ENCODE measurements at regions not wholly inside any gene's neighbourhood (a gene's known extent, or its start where the extent isn't known, plus 50 kb on each side); places are given as distances from the start of the nearest gene placed in this dataset.
"Not testable (repeated sequence)": the region's sequence is repeated elsewhere in the genome, so short reads cannot be mapped to it uniquely, and the experiment has no call there.

GRCh38 chr12:102300824-102301461 is 103.3 kb upstream of the PMCH start:
- ATAC-seq (no peak), DNase-seq (no peak)
- intact Hi-C loops (cut with micrococcal nuclease), result no loop called here

DNA sequence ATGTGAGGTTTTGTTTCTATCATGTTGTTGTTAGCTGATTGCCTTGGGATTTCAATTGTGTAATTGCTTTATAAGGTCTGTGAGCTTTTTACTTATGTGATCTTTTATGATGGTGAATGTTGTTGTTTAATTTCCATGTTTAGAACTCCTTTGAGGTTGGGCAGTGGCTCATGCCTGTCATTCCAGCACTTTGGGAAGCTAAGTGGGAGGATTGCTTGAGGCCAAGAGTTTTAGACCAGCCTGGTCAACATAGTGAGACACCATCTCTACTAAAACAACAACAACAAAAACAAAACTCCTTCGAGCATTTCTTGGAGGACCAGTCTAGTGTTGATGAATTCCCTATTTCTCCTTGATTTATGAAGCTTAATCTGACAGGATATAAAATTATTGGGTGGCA is 102.1 kb upstream of the PMCH start:
- DNase-seq (no peak), ATAC-seq (no peak)
- intact Hi-C loops (cut with micrococcal nuclease), result no loop called here

DNA sequence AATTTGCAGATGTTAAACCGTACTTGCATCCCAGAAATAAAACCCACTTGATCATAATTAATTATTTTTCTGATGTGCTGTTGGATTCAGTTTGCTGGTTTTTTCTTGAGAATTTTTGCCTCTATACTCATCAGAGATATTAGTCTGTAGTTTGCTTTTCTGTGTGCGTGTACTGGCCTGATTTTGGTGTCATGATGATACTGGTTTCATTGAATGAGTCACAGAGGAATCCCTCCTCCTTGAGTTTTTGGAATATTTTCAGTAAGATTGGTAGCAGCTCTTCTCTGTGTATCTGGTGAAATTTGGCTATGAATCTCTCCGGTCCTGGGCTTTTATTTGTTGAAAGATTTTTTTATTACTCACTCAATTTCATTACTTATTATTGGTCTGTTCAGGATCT is 100.4 kb upstream of the PMCH start:
- ATAC-seq, result no peak
- intact Hi-C loops (cut with micrococcal nuclease), result no loop called here

DNA sequence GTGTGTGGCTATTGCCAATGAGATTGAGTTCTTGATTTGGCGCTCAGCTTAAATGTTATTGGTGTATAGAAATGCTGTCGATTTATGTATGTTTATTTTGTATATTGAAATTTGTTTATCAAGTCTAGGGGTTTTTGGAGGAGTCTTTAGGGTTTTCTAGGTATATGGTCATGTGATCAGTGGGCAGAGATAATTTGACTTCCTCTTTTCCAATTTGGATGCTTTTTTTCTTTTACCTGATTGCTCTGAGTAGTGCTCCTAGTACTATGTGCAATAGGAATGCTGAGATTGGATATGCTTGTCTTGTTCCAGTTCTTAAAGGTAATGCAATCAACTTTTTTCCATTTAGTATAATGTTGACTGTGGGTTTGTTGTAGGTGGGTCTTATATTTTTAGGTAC is 99.8 kb upstream of the PMCH start:
- no peak for ATAC-seq
- no peak for DNase-seq
- intact Hi-C loops (cut with micrococcal nuclease), result no loop called here

More for the DNA sequence above, 100.4 kb upstream of the PMCH start:
- no peak for DNase-seq

- ATAC-seq (no peak), DNase-seq (no peak)
- intact Hi-C loops (cut with micrococcal nuclease), result no loop called here
Observed at GRCh38 chr12:102294568-102294967, 96.9 kb upstream of the PMCH start.

DNA sequence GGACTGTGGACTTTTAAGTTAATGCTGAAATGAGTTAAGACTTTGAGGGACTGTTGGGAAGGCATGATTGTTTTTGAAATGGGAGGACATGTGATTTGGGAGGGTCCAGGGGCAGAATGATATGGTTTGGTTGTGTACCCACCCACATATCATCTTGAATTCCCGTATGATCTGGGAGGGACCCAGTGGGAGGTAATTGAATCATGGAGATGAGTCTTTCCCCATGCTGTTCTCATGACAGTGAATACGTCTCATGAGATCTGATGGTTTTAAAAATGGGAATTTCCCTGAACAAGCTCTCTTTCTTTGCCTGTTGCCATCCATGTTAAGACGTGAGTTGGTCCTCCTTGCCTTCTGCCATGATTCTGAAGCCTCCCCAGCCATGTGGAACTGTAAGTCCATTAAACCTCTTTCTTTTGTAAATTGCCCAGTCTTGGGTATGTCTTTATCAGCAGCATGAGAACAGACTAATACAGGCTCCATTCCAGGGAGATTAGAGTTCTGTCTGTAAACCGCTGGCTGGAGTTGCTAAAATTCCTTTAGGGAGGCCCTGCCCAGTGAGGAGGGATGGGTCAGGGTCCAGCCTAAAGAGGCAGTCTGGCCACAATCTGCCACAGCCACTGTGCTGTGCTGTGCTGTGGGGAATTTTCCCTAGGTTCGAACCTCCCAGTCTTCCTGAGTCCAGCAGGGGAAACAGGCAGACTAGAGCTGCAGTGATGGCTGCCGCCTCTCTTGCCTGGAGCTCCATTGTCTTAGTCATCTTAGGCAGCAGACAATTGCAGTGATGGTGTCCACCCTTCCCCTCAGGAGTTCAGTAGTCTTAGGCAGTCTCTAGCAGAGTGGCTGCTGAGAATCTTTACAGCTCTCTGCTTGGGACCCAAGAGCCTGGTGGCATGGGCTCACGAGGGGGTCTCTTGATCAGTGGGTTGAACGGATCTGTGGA is 94.1 kb upstream of the PMCH start:
- intact Hi-C loops (cut with micrococcal nuclease); DNase-seq; ATAC-seq: not testable (repeated sequence)

- DNase-seq; ATAC-seq; intact Hi-C loops (cut with micrococcal nuclease): not testable (repeated sequence)
Observed at GRCh38 chr12:102289702-102290101, 92.1 kb upstream of the PMCH start.

- DNase-seq (no peak), ATAC-seq (no peak)
- intact Hi-C loops (cut with micrococcal nuclease), result no loop called here
Observed at GRCh38 chr12:102281231-102281630, 83.6 kb upstream of the PMCH start.

DNA sequence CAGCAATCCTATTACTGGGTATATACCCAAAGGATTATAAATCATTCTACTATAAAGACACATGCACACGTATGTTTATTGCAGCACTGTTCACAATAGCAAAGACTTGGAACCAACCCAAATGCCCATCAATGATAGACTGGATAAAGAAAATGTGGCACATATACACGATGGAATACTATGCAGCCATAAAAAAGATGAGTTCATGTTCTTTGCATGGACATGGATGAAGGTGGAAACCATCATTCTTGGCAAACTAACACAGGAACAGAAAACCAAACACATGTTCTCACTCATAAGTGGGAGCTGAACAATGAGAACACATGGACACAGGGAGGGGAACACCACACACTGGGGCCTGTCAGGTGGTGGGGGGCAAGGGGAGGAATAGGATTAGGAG is 58.1 kb upstream of the PMCH start:
- ATAC-seq; intact Hi-C loops (cut with micrococcal nuclease); DNase-seq: not testable (repeated sequence)

DNA sequence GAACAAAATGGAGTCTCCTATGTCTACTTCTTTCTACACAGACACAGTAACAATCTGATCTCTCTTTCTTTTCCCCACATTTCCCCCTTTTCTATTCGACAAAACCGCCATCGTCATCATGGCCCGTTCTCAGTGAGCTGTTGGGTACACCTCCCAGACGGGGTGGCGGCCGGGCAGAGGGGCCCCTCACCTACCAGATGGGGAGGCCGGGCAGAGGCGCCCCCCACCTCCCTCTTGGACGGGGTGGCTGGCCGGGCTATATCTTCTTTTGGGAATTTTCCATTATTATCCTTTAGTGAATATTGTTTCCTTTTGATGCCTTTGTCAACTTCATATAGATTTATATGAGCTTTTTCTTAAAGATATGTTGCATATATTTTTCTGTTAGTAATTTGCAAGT is 53.4 kb upstream of the PMCH start:
- DNase-seq; ATAC-seq; intact Hi-C loops (cut with micrococcal nuclease): not testable (repeated sequence)

DNA sequence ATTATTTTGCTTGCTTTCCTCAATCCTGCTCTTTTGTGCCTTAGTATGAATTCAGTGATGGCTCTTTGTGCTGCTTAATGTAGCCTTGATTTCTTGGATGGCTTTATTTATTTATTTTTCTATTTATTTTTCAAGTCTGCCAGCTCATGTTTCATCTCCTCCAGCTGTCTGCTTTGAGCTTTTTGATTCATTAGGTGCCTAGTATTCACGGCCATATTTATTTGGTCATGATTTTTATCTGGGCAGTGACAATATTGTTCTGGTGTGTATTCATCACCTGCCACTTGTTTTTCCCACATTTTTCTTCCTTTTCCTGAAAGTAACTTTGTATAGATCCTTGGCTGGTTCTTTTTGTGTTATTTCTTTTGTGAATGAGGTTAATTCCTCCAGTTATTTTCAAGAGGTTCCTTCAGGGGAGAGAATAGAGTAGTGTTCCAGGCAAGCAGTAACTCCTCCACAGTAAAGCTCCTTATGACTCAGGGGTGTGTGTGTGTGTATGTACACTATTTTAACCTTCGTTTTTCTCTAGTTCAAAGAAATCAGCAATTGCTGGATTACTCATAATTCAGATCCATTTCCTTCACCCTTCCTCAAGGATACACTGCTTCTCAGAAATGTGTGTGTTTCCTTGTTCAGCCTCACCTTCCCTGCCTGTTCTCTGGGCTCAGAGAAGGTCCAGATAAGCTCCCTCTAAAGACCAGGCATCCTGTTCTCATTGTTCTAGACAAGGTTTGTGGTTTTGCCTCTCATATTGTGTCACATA is 51.6 kb upstream of the PMCH start:
- no peak for DNase-seq
- intact Hi-C loops (cut with micrococcal nuclease), result no loop called here
- no peak for ATAC-seq
